ENCODE measurements at regions not wholly inside any gene's neighbourhood (a gene's known extent, or its start where the extent isn't known, plus 50 kb on each side); places are given as distances from the start of the nearest gene placed in this dataset.

DNA sequence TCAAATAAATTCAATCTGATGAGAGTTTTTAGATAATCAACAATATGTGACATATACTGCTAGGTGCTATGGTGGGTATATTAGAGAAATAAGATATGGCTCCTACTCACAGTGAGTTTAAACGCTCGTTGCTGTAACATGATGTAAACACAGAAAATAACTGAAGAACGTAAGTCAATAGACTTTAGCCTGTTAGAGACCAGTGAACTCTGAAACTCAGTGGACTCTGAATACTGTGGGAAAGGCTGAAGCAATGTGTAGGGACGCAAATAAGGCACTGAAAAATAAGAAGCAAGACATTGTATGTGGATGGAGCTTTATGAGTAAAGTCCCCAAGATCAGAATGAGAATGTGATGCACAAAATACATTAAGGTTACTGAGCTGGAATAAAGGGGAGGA lies 431.6 kb downstream of the TFAP2B start:
- no peak for DNase-seq
- Histone ChIP-seq H3K27me3 (replicated peaks) (no peaks in the 10 kb centered on the region), H3K27ac (no peak overlapping the region), H3K36me3 (replicated peaks) (no peaks in the 10 kb centered on the region), H3K4me3 (ENCODE audit: low read depth, low read length) (no peak overlapping the region)
- TF ChIP-seq, protein P1, sequence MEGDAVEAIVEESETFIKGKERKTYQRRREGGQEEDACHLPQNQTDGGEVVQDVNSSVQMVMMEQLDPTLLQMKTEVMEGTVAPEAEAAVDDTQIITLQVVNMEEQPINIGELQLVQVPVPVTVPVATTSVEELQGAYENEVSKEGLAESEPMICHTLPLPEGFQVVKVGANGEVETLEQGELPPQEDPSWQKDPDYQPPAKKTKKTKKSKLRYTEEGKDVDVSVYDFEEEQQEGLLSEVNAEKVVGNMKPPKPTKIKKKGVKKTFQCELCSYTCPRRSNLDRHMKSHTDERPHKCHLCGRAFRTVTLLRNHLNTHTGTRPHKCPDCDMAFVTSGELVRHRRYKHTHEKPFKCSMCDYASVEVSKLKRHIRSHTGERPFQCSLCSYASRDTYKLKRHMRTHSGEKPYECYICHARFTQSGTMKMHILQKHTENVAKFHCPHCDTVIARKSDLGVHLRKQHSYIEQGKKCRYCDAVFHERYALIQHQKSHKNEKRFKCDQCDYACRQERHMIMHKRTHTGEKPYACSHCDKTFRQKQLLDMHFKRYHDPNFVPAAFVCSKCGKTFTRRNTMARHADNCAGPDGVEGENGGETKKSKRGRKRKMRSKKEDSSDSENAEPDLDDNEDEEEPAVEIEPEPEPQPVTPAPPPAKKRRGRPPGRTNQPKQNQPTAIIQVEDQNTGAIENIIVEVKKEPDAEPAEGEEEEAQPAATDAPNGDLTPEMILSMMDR (IDR thresholded peaks at IDR 0.05; ENCODE audit: low read depth, low read length, missing control alignments) = no peak
- in situ Hi-C loops (cut with HindIII; ENCODE audit: low pct_ligation_motif_present, low sequenced_read_pairs) = no loop called here

DNA sequence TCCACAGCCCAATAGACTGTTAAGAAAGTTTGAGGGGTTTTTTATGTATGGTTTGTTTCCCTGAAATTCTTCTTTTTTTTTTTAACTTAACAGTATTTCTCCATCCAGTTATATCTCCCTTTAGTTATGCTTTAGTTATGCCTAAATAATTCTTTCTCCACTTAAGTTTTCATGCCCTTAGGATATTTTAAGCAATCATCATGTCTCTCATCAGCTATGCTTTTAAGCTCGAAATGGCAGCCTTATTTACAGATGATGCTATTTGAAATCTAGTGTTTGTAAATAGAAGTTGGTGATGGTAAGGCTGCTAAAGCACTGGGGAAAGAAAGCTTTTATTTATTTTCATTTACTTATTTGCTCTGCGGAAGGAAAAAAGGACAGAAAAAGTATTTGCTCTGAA lies 439.3 kb downstream of the TFAP2B start:
- Histone ChIP-seq H3K36me3 (replicated peaks) (no peaks in the 10 kb centered on the region), H3K4me3 (ENCODE audit: low read depth, low read length) (no peak overlapping the region), H3K27me3 (replicated peaks) (no peaks in the 10 kb centered on the region), H3K27ac (no peak overlapping the region)
- no peak for DNase-seq
- TF ChIP-seq, protein P1 (IDR thresholded peaks at IDR 0.05; ENCODE audit: low read depth, low read length, missing control alignments) = no peak
- in situ Hi-C loops (cut with HindIII; ENCODE audit: low pct_ligation_motif_present, low sequenced_read_pairs) = no loop called here

- TF ChIP-seq, protein P1 (IDR thresholded peaks at IDR 0.05; ENCODE audit: low read depth, low read length, missing control alignments) = no peak
- in situ Hi-C loops (cut with HindIII; ENCODE audit: low pct_ligation_motif_present, low sequenced_read_pairs) = no loop called here
- DNase-seq = no peak
- no peaks in the 10 kb centered on the region for H3K36me3 ChIP-seq (replicated peaks)
- no peaks in the 10 kb centered on the region for H3K27me3 ChIP-seq (replicated peaks)
- no peak overlapping the region for H3K4me3 ChIP-seq (ENCODE audit: low read depth, low read length)
- no peak overlapping the region for H3K27ac ChIP-seq
Observed at GRCh38 chr6:51260003-51260402, 441.3 kb downstream of the TFAP2B start.

DNA sequence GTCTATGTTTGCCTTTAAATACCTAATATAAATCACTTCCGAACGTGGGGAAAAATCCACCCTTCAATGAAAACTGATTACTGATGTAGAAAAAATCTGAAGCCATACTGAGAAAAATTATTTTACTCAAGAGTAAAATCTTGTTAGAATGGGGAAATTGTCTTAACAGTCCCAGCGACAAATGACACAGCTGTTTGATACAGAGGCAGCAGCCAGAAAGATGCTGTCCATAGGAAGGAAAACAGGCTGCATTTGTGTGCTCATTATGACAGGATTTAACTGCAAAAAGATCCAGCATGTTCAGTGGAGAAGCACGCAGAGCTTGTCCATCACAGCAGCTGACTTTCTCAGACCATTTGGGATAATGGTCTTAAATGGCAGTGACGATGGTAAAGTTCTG lies 443.0 kb downstream of the TFAP2B start:
- no peak for DNase-seq
- in situ Hi-C loops (cut with HindIII; ENCODE audit: low pct_ligation_motif_present, low sequenced_read_pairs) = no loop called here
- Histone ChIP-seq H3K36me3 (replicated peaks) (no peaks in the 10 kb centered on the region), H3K27me3 (replicated peaks) (no peaks in the 10 kb centered on the region), H3K27ac (no peak overlapping the region), H3K4me3 (ENCODE audit: low read depth, low read length) (no peak overlapping the region)
- TF ChIP-seq, protein P1 (IDR thresholded peaks at IDR 0.05; ENCODE audit: low read depth, low read length, missing control alignments) = no peak

DNA sequence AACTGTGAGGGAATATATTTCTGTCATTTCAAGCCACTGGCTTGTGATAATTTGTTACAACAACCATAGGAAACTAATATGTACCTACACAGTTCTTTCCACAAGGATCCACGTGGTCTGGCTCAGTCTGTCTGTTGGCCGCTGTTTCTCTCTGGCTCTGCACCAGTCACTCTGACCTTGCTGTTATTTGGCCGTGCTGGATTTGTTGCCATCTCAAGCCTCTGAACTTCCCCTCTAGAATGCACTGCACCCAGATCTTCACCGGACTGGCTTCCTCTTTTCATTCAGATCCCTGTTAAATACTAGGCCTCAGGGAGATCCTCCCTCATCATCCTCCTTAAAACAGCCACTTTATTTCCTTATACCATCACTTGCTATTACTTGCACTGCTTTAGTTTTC lies 446.8 kb downstream of the TFAP2B start:
- no peaks in the 10 kb centered on the region for H3K27me3 ChIP-seq (replicated peaks)
- H3K36me3 ChIP-seq (replicated peaks) = no peaks in the 10 kb centered on the region
- H3K4me3 ChIP-seq (ENCODE audit: low read depth, low read length) = no peak overlapping the region
- no peak overlapping the region for H3K27ac ChIP-seq
- in situ Hi-C loops (cut with HindIII; ENCODE audit: low pct_ligation_motif_present, low sequenced_read_pairs) = no loop called here
- no peak for DNase-seq
- TF ChIP-seq, protein P1 (IDR thresholded peaks at IDR 0.05; ENCODE audit: low read depth, low read length, missing control alignments) = no peak

GRCh38 chr6:51266604-51267003 lies 447.9 kb downstream of the TFAP2B start:
- no peak overlapping the region for H3K27ac ChIP-seq
- in situ Hi-C loops (cut with HindIII; ENCODE audit: low pct_ligation_motif_present, low sequenced_read_pairs) = no loop called here
- H3K36me3 ChIP-seq (replicated peaks) = no peaks in the 10 kb centered on the region
- TF ChIP-seq, protein P1 (IDR thresholded peaks at IDR 0.05; ENCODE audit: low read depth, low read length, missing control alignments) = no peak
- no peak overlapping the region for H3K4me3 ChIP-seq (ENCODE audit: low read depth, low read length)
- H3K27me3 ChIP-seq (replicated peaks) = no peaks in the 10 kb centered on the region
- DNase-seq = no peak

Data from brain microvascular endothelial cell (primary cell).